SK-N-SH (cell line): ENCODE measurements at regions not wholly inside any gene's neighbourhood (a gene's known extent, or its start where the extent isn't known, plus 50 kb on each side); places are given as distances from the start of the nearest gene placed in this dataset.

Source experiments
- CTCF ChIA-PET: fragments of 300-600, 350-600 bp; formaldehyde crosslinking; extraction: SDS; loops from one replicate; lab custom pipeline; 2021; lab: Yijun Ruan, JAX
- POLR2A ChIA-PET: fragments of 350-600 bp; sonication (Branson Sonifier 250); formaldehyde crosslinking; extraction: SDS; loops from one replicate; lab custom pipeline; 2020; ENCODE audit warnings: antibody characterized with exemption, inconsistent platforms; lab: Yijun Ruan, JAX
- DNase-seq: peaks from one replicate; pipeline ENCODE4 v3.0.0; 2012
- H2AFZ ChIP-seq: fragments of 200-600 bp; sonication (generic); 2 replicates; pipeline ENCODE4 v1.8.1; 2016; ENCODE audit warnings: antibody characterized with exemption, mild to moderate bottlenecking, low read depth
- H3F3A ChIP-seq: fragments of 200-600 bp; sonication (generic); replicated peaks from 2 replicates; pipeline ENCODE3; 2016; ENCODE audit warnings: antibody characterized with exemption, mild to moderate bottlenecking; ENCODE audit not compliant: insufficient read depth
- H3K27ac ChIP-seq, 2 experiments: fragments of 200-500 bp in 1 of 2; fragments of 200-600 bp in 1 of 2; sonication (Bioruptor generic) in 1 of 2; sonication (generic), shearing (Covaris generic) in 1 of 2; 2 replicates each; pipeline versions ENCODE4 v1.5.1 to v1.6.1; 2014 to 2016; ENCODE audit warnings: low read depth in 2 of 2, inconsistent platforms in 1 of 2, low read length in 1 of 2, mild to moderate bottlenecking in 1 of 2, mixed read lengths in 1 of 2
- H3K27me3 ChIP-seq: fragments of 200-600 bp; sonication (generic), shearing (Covaris generic); 2 replicates; pipeline ENCODE4 v1.6.1; 2016; ENCODE audit warnings: mixed run types; ENCODE audit not compliant: insufficient read depth
- H3K36me3 ChIP-seq, 2 experiments: fragments of 200-500 bp in 1 of 2; fragments of 200-600 bp in 1 of 2; sonication (Bioruptor generic) in 1 of 2; sonication (generic) in 1 of 2; replicated peaks in 1 of 2; 2 replicates each; pipeline versions ENCODE3 to v1.5.1; 2014 to 2016; ENCODE audit warnings: low read length in 1 of 2, mild to moderate bottlenecking in 1 of 2; ENCODE audit not compliant: insufficient read depth in 2 of 2, control insufficient read depth in 1 of 2
- H3K4me1 ChIP-seq, 2 experiments: fragments of 200-500 bp in 1 of 2; fragments of 200-600 bp in 1 of 2; sonication (Bioruptor generic) in 1 of 2; sonication (generic), shearing (Covaris generic) in 1 of 2; 2 replicates each; pipeline versions ENCODE4 v1.5.1 to v1.6.1; 2014 to 2016; ENCODE audit warnings: low read depth in 1 of 2, low read length in 1 of 2, mixed run types in 1 of 2; ENCODE audit not compliant: insufficient read depth in 2 of 2, control insufficient read depth in 1 of 2
- H3K4me2 ChIP-seq: fragments of 200-600 bp; sonication (generic), shearing (Covaris generic); 2 replicates; pipeline ENCODE4 v1.6.1; 2017; ENCODE audit warnings: mixed run types
- H3K4me3 ChIP-seq, 2 experiments: fragments of 200-500 bp in 1 of 2; fragments of 200-600 bp in 1 of 2; sonication (Bioruptor generic) in 1 of 2; sonication (generic), shearing (Covaris generic) in 1 of 2; 2 replicates each; pipeline versions ENCODE4 v1.5.1 to v1.8.1; 2014 to 2016; ENCODE audit warnings: low read depth in 2 of 2, inconsistent platforms in 1 of 2, low read length in 1 of 2, mild to moderate bottlenecking in 1 of 2, mixed read lengths in 1 of 2, moderate library complexity in 1 of 2
- H3K79me2 ChIP-seq: fragments of 200-600 bp; sonication (generic); 2 replicates; pipeline ENCODE4 v1.8.1; 2017; ENCODE audit warnings: mild to moderate bottlenecking; ENCODE audit not compliant: insufficient read depth
- H3K9ac ChIP-seq: fragments of 200-600 bp; sonication (generic); 2 replicates; pipeline ENCODE4 v1.6.1; 2017; ENCODE audit warnings: mixed run types
- H3K9me2 ChIP-seq: fragments of 200-600 bp; sonication (generic); 2 replicates; pipeline ENCODE4 v1.6.1; 2017; ENCODE audit warnings: mixed run types
- H3K9me3 ChIP-seq: fragments of 200-600 bp; sonication (generic); 2 replicates; pipeline ENCODE4 v1.6.1; 2017; ENCODE audit warnings: mixed run types, mild to moderate bottlenecking, moderate library complexity
- H4K20me1 ChIP-seq: fragments of 200-600 bp; sonication (generic); 2 replicates; pipeline ENCODE4 v1.6.1; 2017; ENCODE audit warnings: mild to moderate bottlenecking, mixed run types; ENCODE audit not compliant: insufficient read depth
- CHD2 ChIP-seq: fragments of 150-350 bp; IDR thresholded peaks from 2 replicates; pipeline ENCODE4 v1.6.1; 2018; ENCODE audit warnings: low read length; ENCODE audit not compliant: partially characterized antibody
- ELF1 ChIP-seq: IDR thresholded peaks from 2 replicates; pipeline ENCODE4 v1.4.0; 2012
- EP300 ChIP-seq, 2 experiments: IDR thresholded peaks; 2 replicates each; pipeline versions ENCODE4 v1.4.0 to v1.6.1; 2012; ENCODE audit warnings: borderline replicate concordance in 1 of 2, low read depth in 1 of 2, low read length in 1 of 2
- FOSL2 ChIP-seq: IDR thresholded peaks from 2 replicates; pipeline ENCODE4 v1.4.0; 2012; ENCODE audit warnings: low read depth, mild to moderate bottlenecking, moderate library complexity, borderline replicate concordance
- IRF3 ChIP-seq: fragments of 150-350 bp; IDR thresholded peaks from 2 replicates; pipeline ENCODE4 v1.6.1; 2016; ENCODE audit warnings: mild to moderate bottlenecking, low read depth, low read length
- JUND ChIP-seq: IDR thresholded peaks from 2 replicates; pipeline ENCODE4 v1.4.0; 2012
- MXI1 ChIP-seq: IDR thresholded peaks from 2 replicates; pipeline ENCODE4 v1.6.1; 2012; ENCODE audit warnings: mild to moderate bottlenecking, low read depth, low read length, improper control_type of control experiment
- NFIC ChIP-seq: IDR thresholded peaks from 2 replicates; pipeline ENCODE4 v1.4.0; 2012; ENCODE audit warnings: borderline replicate concordance
- NRF1 ChIP-seq: IDR thresholded peaks from 2 replicates; pipeline ENCODE4 v1.6.1; 2012; ENCODE audit warnings: low read depth, mild to moderate bottlenecking, low read length
- POLR2AphosphoS5 ChIP-seq: IDR thresholded peaks from 2 replicates; pipeline ENCODE4 v1.6.1; 2012; ENCODE audit warnings: low read depth, low read length
- RCOR1 ChIP-seq: fragments of 150-350 bp; IDR thresholded peaks from 2 replicates; pipeline ENCODE4 v1.6.1; 2017; ENCODE audit warnings: antibody characterized with exemption, low read length
- RXRA ChIP-seq: IDR thresholded peaks from 2 replicates; pipeline ENCODE4 v1.4.0; 2012; ENCODE audit warnings: low read depth, mild to moderate bottlenecking, borderline replicate concordance
- TAF1 ChIP-seq: IDR thresholded peaks from 2 replicates; pipeline ENCODE4 v1.6.1; 2012; ENCODE audit warnings: low read depth, mild to moderate bottlenecking, low read length, moderate library complexity, borderline replicate concordance
- TCF12 ChIP-seq: IDR thresholded peaks from 2 replicates; pipeline ENCODE4 v1.4.0; 2012
- TEAD4 ChIP-seq: IDR thresholded peaks from 2 replicates; pipeline ENCODE4 v1.4.0; 2012; ENCODE audit warnings: mild to moderate bottlenecking, borderline replicate concordance; ENCODE audit not compliant: insufficient read depth
- USF1 ChIP-seq: IDR thresholded peaks from 2 replicates; pipeline ENCODE4 v1.4.0; 2012; ENCODE audit warnings: low read depth, borderline replicate concordance
- ZBTB33 ChIP-seq: IDR thresholded peaks from 2 replicates; pipeline ENCODE4 v1.4.0; 2012; ENCODE audit warnings: low read depth, borderline replicate concordance
- WGBS: methylation state at CpG from one replicate; pipeline ENCODE4 v1.1.6; 2017; ENCODE audit warnings: low lambda C conversion rate; 5-methylcytosine and 5-hydroxymethylcytosine counted together

- Histone ChIP-seq H3K79me2 (no peaks in the 10 kb centered on the region), H3K4me3 (no peak overlapping the region), H3K27me3 (no peaks in the 10 kb centered on the region), H3K9me2 (no peaks in the 10 kb centered on the region), H3F3A (no peaks in the 10 kb centered on the region), H3K9me3 (no peaks in the 10 kb centered on the region), H3K9ac (no peak overlapping the region), H2AFZ (no peak overlapping the region), H4K20me1 (no peaks in the 10 kb centered on the region), H3K4me1 (no peaks in the 10 kb centered on the region; a peak in 1 of 4 replicates), H3K27ac (no peak overlapping the region), H3K4me2 (no peak overlapping the region), H3K36me3 (no peaks in the 10 kb centered on the region)
- 45% methylated on average over 9 of the region's 11 CpGs for WGBS
- TF ChIP-seq TCF12 (no peak), USF1 (no peak), NRF1 (no peak), FOSL2 (no peak), RCOR1 (no peak), CHD2 (no peak), ELF1 (no peak), RXRA (no peak), EP300 (IDR thresholded peaks at IDR 0.05; ENCODE audit: borderline replicate concordance in 1 of 2, low read depth in 1 of 2, low read length in 1 of 2) (no peak), TEAD4 (no peak), IRF3 (no peak), JUND (no peak)
- POLR2A ChIA-PET = no interaction called here
- CTCF ChIA-PET = interaction anchor here (0.9 to 3.3 kb wide), 5 partner anchors 10 to 162 kb away, joined by 3 to 11 read pairs (median 4); no protein-coding TSS in a partner anchor
- DNase-seq = no peak
These were observed 110.1 kb downstream of the FOXD2 start for GRCh38 chr1:47547753-47548573.

GRCh38 chr1:47548637-47549036 lies 110.8 kb downstream of the FOXD2 start:
- H3K4me2 ChIP-seq = no peak overlapping the region
- no peaks in the 10 kb centered on the region for H3F3A ChIP-seq
- TF ChIP-seq POLR2AphosphoS5 (no peak), FOSL2 (no peak), TAF1 (no peak), IRF3 (no peak), NFIC (no peak), MXI1 (no peak), ZBTB33 (no peak)
- H2AFZ ChIP-seq = no peak overlapping the region
- H3K36me3 ChIP-seq = no peaks in the 10 kb centered on the region
- ChIA-PET CTCF (interaction anchor here (0.9 to 3.3 kb wide), 3 partner anchors 11 to 162 kb away, joined by 4 to 11 read pairs (median 4); no protein-coding TSS in a partner anchor), POLR2A (no interaction called here)
- no peaks in the 10 kb centered on the region; a peak in 1 of 4 replicates for H3K4me1 ChIP-seq
- H3K9ac ChIP-seq = no peak overlapping the region
- no peaks in the 10 kb centered on the region for H3K79me2 ChIP-seq
- WGBS = 53% methylated on average over 2 of the region's 2 CpGs
- no peak overlapping the region for H3K4me3 ChIP-seq
- H3K9me2 ChIP-seq = no peaks in the 10 kb centered on the region
- no peak for DNase-seq
- no peaks in the 10 kb centered on the region for H3K9me3 ChIP-seq
- H4K20me1 ChIP-seq = no peaks in the 10 kb centered on the region
- no peak overlapping the region for H3K27ac ChIP-seq
- no peaks in the 10 kb centered on the region for H3K27me3 ChIP-seq
